ENCODE measurements at regions not wholly inside any gene's neighbourhood (a gene's known extent, or its start where the extent isn't known, plus 50 kb on each side); places are given as distances from the start of the nearest gene placed in this dataset.

- TF ChIP-seq RXRA (IDR thresholded peaks at IDR 0.05; ENCODE audit: borderline replicate concordance, low read depth) (no peak), EZH2phosphoT487 (IDR thresholded peaks at IDR 0.05; ENCODE audit: borderline replicate concordance, low read depth) (no peak)
Observed at GRCh38 chr14:40100544-40101196, 668.4 kb upstream of the FBXO33 start (continued).

- H3K4me3 ChIP-seq (ENCODE audit: low read depth in 2 of 2, low read length in 1 of 2): no peak overlapping the region
- H3K79me2 ChIP-seq (ENCODE audit: insufficient read depth): no peaks in the 10 kb centered on the region
- H3K9ac ChIP-seq: no peak overlapping the region
- no peaks in the 10 kb centered on the region for H3K9me2 ChIP-seq
- H4K20me1 ChIP-seq (ENCODE audit: insufficient read depth): no peaks in the 10 kb centered on the region
- no peaks in the 10 kb centered on the region for H3K36me3 ChIP-seq (replicated peaks in 1 of 2; ENCODE audit: control insufficient read depth in 1 of 2, insufficient read depth in 2 of 2, low read length in 1 of 2)
- H2AFZ ChIP-seq (ENCODE audit: low read depth): no peak overlapping the region
- no peak overlapping the region for H3K27ac ChIP-seq (ENCODE audit: low read depth in 2 of 2, low read length in 1 of 2)
- H3F3A ChIP-seq (replicated peaks; ENCODE audit: insufficient read depth): no peaks in the 10 kb centered on the region
- WGBS (ENCODE audit: low lambda C conversion rate): 0% methylated on average over 1 of the region's 2 CpGs
- no peak for DNase-seq
- H3K4me2 ChIP-seq: no peak overlapping the region
- ChIA-PET CTCF (no interaction called here), POLR2A (no interaction called here)
- no peaks in the 10 kb centered on the region for H3K27me3 ChIP-seq (ENCODE audit: insufficient read depth)
- H3K4me1 ChIP-seq (ENCODE audit: control insufficient read depth in 1 of 2, insufficient read depth in 2 of 2, low read depth in 1 of 2, low read length in 1 of 2): no peaks in the 10 kb centered on the region
- no peak for TF ChIP-seq FOSL2 (IDR thresholded peaks at IDR 0.05; ENCODE audit: borderline replicate concordance, low read depth)
- TF ChIP-seq GABPA (IDR thresholded peaks at IDR 0.05; ENCODE audit: low read depth): no peak
- no peak for TF ChIP-seq NFIC (IDR thresholded peaks at IDR 0.05; ENCODE audit: borderline replicate concordance)
- TF ChIP-seq YY1 (IDR thresholded peaks at IDR 0.05; ENCODE audit: low read depth): no peak
- TF ChIP-seq USF1 (IDR thresholded peaks at IDR 0.05; ENCODE audit: borderline replicate concordance, low read depth): no peak
- no peak for TF ChIP-seq FOXJ3 (CRISPR knock-in tag; IDR thresholded peaks at IDR 0.05)
- TF ChIP-seq IRF3 (IDR thresholded peaks at IDR 0.05; ENCODE audit: low read depth, low read length): no peak
- no peak for TF ChIP-seq POLR2AphosphoS5 (IDR thresholded peaks at IDR 0.05; ENCODE audit: low read depth, low read length)
- TF ChIP-seq RXRA (IDR thresholded peaks at IDR 0.05; ENCODE audit: borderline replicate concordance, low read depth): no peak
- no peak for TF ChIP-seq NRF1 (IDR thresholded peaks at IDR 0.05; ENCODE audit: low read depth, low read length)
- TF ChIP-seq RCOR1 (IDR thresholded peaks at IDR 0.05; ENCODE audit: low read length): no peak
- no peaks in the 10 kb centered on the region for H3K9me3 ChIP-seq
Observed at GRCh38 chr14:40099316-40099715, 667.1 kb upstream of the FBXO33 start.

GRCh38 chr14:40098468-40098867, 666.2 kb upstream of the FBXO33 start:
- 46% methylated on average over 3 of the region's 3 CpGs for WGBS (ENCODE audit: low lambda C conversion rate)
- H3K36me3 ChIP-seq (replicated peaks in 1 of 2; ENCODE audit: control insufficient read depth in 1 of 2, insufficient read depth in 2 of 2, low read length in 1 of 2): no peaks in the 10 kb centered on the region

More at GRCh38 chr14:40098468-40098867, 666.2 kb upstream of the FBXO33 start:
- no peak overlapping the region for H3K4me3 ChIP-seq (ENCODE audit: low read depth in 2 of 2, low read length in 1 of 2)
- no peak overlapping the region for H2AFZ ChIP-seq (ENCODE audit: low read depth)
- no peaks in the 10 kb centered on the region for H3F3A ChIP-seq (replicated peaks; ENCODE audit: insufficient read depth)
- no peak for DNase-seq
- no peak overlapping the region for H3K27ac ChIP-seq (ENCODE audit: low read depth in 2 of 2, low read length in 1 of 2)
- H3K9ac ChIP-seq: no peak overlapping the region
- no peaks in the 10 kb centered on the region for H3K9me3 ChIP-seq
- H3K4me1 ChIP-seq (ENCODE audit: control insufficient read depth in 1 of 2, insufficient read depth in 2 of 2, low read depth in 1 of 2, low read length in 1 of 2): no peaks in the 10 kb centered on the region
- no peaks in the 10 kb centered on the region for H3K9me2 ChIP-seq
- no peaks in the 10 kb centered on the region for H3K27me3 ChIP-seq (ENCODE audit: insufficient read depth)
- H3K4me2 ChIP-seq: no peak overlapping the region
- no peak for TF ChIP-seq RXRA (IDR thresholded peaks at IDR 0.05; ENCODE audit: borderline replicate concordance, low read depth)
- TF ChIP-seq CTCF (IDR thresholded peaks at IDR 0.05): no peak
- no peak for TF ChIP-seq USF1 (IDR thresholded peaks at IDR 0.05; ENCODE audit: borderline replicate concordance, low read depth)
- no peak for TF ChIP-seq RCOR1 (IDR thresholded peaks at IDR 0.05; ENCODE audit: low read length)
- TF ChIP-seq YY1 (IDR thresholded peaks at IDR 0.05; ENCODE audit: low read depth): no peak
- TF ChIP-seq EZH2phosphoT487 (IDR thresholded peaks at IDR 0.05; ENCODE audit: borderline replicate concordance, low read depth): no peak
- POLR2A ChIA-PET: no interaction called here
- H4K20me1 ChIP-seq (ENCODE audit: insufficient read depth): no peaks in the 10 kb centered on the region
- no peaks in the 10 kb centered on the region for H3K79me2 ChIP-seq (ENCODE audit: insufficient read depth)
- CTCF ChIA-PET: no interaction called here
